ENCODE measurements at regions not wholly inside any gene's neighbourhood (a gene's known extent, or its start where the extent isn't known, plus 50 kb on each side); places are given as distances from the start of the nearest gene placed in this dataset.

DNA sequence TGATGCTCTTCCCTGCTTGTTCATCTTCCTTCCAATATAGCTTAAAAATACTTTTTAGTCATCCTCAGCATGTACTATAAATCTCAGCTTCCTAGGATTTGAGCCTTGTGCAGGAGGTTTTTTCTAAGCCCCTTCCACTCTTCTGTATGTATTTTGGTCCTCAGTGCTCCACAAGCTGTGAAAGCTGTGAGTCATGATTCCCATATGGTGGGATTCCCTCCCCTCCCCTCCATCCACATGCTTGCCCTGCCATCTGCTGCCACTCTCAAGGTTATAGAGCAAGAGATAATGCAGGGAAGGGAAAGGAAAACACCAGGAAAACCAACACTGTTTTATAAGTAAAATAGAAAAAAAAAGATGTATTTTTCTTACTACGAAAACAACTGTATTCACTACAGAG is 58.5 kb upstream of the AP1S2 start:
- H3K36me3 ChIP-seq (ENCODE audit: control insufficient read depth, insufficient read depth, low read length) = no peaks in the 10 kb centered on the region
- H3K27ac ChIP-seq (ENCODE audit: low read length) = no peak overlapping the region
- Mint-ChIP-seq H3K27me3 (ENCODE audit: low read depth in 2 of 2) (peaks cover 3 to 19% of the 10 kb centered on the region in 2 donors), H3K9me3 (no peaks in the 10 kb centered on the region), H3K4me1 (peaks cover 6 to 7% of the 10 kb centered on the region in 2 donors), H3K4me3 (no peak overlapping the region), H3K36me3 (no peaks in the 10 kb centered on the region), H3K27ac (no peak overlapping the region)
- no peaks in the 10 kb centered on the region for H3K27me3 ChIP-seq (ENCODE audit: control insufficient read depth, insufficient read depth, low read length)
- no peaks in the 10 kb centered on the region for H3K4me1 ChIP-seq (ENCODE audit: control insufficient read depth, insufficient read depth, low read length)
- H3K4me3 ChIP-seq (ENCODE audit: low read length) = no peak overlapping the region
- H3K9me3 ChIP-seq (ENCODE audit: control insufficient read depth, insufficient read depth, low read length) = no peaks in the 10 kb centered on the region
- intact Hi-C loops (cut with micrococcal nuclease) = no loop called here
- TF ChIP-seq, protein P1, sequence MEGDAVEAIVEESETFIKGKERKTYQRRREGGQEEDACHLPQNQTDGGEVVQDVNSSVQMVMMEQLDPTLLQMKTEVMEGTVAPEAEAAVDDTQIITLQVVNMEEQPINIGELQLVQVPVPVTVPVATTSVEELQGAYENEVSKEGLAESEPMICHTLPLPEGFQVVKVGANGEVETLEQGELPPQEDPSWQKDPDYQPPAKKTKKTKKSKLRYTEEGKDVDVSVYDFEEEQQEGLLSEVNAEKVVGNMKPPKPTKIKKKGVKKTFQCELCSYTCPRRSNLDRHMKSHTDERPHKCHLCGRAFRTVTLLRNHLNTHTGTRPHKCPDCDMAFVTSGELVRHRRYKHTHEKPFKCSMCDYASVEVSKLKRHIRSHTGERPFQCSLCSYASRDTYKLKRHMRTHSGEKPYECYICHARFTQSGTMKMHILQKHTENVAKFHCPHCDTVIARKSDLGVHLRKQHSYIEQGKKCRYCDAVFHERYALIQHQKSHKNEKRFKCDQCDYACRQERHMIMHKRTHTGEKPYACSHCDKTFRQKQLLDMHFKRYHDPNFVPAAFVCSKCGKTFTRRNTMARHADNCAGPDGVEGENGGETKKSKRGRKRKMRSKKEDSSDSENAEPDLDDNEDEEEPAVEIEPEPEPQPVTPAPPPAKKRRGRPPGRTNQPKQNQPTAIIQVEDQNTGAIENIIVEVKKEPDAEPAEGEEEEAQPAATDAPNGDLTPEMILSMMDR (IDR thresholded peaks at IDR 0.05) = no peak
- WGBS (ENCODE audit: insufficient coverage) = no CpG with 5 or more reads among the region's 1 CpG
- DNase-seq (no peak), ATAC-seq (no peak)

DNA sequence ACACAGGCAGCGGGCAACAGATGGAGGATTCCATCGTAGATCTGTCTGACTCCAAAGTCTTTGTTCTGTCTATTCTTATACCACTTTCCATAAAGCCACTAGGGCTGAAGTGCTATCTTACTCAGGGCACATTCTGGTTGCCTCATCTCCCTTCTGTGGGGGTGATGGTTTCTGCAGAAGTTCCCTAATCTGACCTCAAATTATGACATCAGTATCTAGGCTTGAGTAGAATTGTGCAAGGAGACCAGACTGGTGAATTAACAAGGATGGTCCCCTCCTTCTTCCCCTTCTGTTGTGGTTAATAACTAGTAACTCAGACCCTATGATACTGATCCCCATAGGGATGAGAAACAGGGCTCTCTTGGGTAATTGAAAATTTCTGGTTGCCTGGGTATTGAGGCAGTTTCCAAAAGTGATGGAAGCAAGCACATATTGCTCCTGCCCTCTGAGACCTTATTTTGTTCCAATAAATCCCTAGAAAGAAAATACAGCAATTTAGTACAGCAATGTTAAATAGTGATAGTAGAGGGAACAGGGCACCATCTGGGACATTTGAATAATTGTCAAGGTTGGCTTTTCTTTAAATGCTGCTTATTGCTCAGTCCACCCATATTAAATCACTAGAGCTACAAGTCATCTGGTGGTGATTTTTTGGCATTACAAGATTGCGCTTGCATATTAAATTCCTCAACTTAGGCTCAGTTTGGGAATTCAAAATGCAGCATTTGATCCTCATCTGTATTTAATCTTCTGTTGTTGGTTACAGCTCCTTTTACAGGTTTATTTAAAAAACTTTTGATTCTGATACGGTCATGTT is 57.3 kb upstream of the AP1S2 start:
- H3K9me3 Mint-ChIP-seq = no peaks in the 10 kb centered on the region
- H3K9me3 ChIP-seq (ENCODE audit: control insufficient read depth, insufficient read depth, low read length) = no peaks in the 10 kb centered on the region
- peaks cover 6 to 7% of the 10 kb centered on the region in 2 donors for H3K4me1 Mint-ChIP-seq
- no peaks in the 10 kb centered on the region for H3K27me3 ChIP-seq (ENCODE audit: control insufficient read depth, insufficient read depth, low read length)
- peak in 2 of 3 donors; percentile 47 to 76 for ATAC-seq
- TF ChIP-seq, protein P1 (IDR thresholded peaks at IDR 0.05) = no peak
- H3K27ac Mint-ChIP-seq = no peak overlapping the region
- intact Hi-C loops (cut with micrococcal nuclease) = no loop called here
- no peak for DNase-seq
- no peak overlapping the region for H3K27ac ChIP-seq (ENCODE audit: low read length)
- peaks cover 3 to 19% of the 10 kb centered on the region in 2 donors for H3K27me3 Mint-ChIP-seq (ENCODE audit: low read depth in 2 of 2)
- H3K4me3 Mint-ChIP-seq = no peak overlapping the region
- no peaks in the 10 kb centered on the region for H3K36me3 ChIP-seq (ENCODE audit: control insufficient read depth, insufficient read depth, low read length)
- no peaks in the 10 kb centered on the region for H3K36me3 Mint-ChIP-seq
- H3K4me3 ChIP-seq (ENCODE audit: low read length) = no peak overlapping the region
- no peaks in the 10 kb centered on the region for H3K4me1 ChIP-seq (ENCODE audit: control insufficient read depth, insufficient read depth, low read length)
- WGBS (ENCODE audit: insufficient coverage) = 60% methylated on average over 1 of the region's 4 CpGs

DNA sequence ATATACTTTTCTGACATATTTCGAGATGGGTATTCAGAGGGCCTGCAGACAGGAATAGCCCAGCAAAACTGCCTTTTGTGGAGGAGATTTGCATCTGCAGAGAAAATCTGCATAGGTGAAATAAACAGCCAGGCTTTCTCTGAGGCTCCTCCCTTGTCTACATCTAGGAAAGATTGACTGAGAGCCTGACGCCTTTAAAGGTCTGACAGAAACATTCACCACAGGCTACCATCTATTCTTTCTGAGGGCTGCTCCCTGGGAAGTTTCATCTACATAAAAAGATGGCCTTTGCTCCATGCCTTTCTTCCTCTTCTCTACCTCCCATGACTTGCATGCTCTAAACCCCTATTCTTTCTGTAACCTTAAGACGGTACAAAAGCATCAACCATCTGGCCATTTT is 55.0 kb upstream of the AP1S2 start:
- Histone ChIP-seq H3K27me3 (ENCODE audit: control insufficient read depth, insufficient read depth, low read length) (no peaks in the 10 kb centered on the region), H3K9me3 (ENCODE audit: control insufficient read depth, insufficient read depth, low read length) (no peaks in the 10 kb centered on the region), H3K36me3 (ENCODE audit: control insufficient read depth, insufficient read depth, low read length) (no peaks in the 10 kb centered on the region), H3K27ac (ENCODE audit: low read length) (no peak overlapping the region), H3K4me1 (ENCODE audit: control insufficient read depth, insufficient read depth, low read length) (no peaks in the 10 kb centered on the region), H3K4me3 (ENCODE audit: low read length) (no peak overlapping the region)
- Mint-ChIP-seq H3K36me3 (no peaks in the 10 kb centered on the region), H3K9me3 (no peaks in the 10 kb centered on the region), H3K4me1 (no peaks in the 10 kb centered on the region), H3K27me3 (ENCODE audit: low read depth in 2 of 2) (peaks cover 3 to 13% of the 10 kb centered on the region in 2 donors), H3K4me3 (no peak overlapping the region), H3K27ac (no peak overlapping the region)
- TF ChIP-seq, protein P1 (IDR thresholded peaks at IDR 0.05) = no peak
- no peak for DNase-seq
- 60% methylated on average over 1 of the region's 3 CpGs for WGBS (ENCODE audit: insufficient coverage)
- intact Hi-C loops (cut with micrococcal nuclease) = no loop called here
- ATAC-seq = no peak

Measured in natural killer cell (primary cell).